HG03139 (cell line): ENCODE measurements at regions not wholly inside any gene's neighbourhood (a gene's known extent, or its start where the extent isn't known, plus 50 kb on each side); places are given as distances from the start of the nearest gene placed in this dataset.
"Not testable (repeated sequence)": the region's sequence is repeated elsewhere in the genome, so short reads cannot be mapped to it uniquely, and the experiment has no call there.

Experiments
- ATAC-seq: cut with Tn5 transposase; IDR thresholded peaks from one replicate; pipeline ENCODE4 v1.9.1; 2021; ENCODE audit not compliant: unreplicated experiment

DNA sequence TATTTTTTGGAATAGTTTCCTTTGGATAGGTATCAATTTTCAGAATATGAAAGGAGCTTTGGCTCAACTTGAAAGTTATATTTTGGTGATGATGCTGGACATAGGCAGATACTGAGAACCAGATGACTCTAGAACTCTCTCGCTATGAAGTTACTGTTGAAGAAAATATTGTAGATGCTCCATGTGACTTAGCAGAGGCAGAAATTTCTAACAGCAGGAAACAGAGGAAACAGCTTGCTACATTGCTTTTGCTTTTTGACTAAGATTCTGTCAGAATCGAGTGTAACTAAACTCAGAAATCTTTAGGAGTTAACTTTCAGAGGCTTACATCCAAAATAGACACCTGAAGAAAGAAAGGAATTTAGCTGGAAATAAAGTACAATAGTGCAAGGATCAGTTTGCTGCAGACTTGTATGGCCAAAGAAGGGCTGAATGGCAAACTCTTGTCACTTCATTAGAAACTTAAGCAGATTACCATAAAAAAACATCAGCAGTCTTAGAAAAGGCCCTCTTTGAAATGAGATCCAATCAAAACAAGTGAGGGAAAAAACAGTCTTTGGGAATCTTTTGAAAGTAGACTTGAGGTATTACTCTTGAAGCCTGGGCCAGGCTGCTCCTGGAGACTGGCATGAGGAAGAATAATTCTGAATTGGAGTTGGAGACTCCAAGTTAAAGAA, 911.8 kb downstream of the FSCB start:
- ATAC-seq: no peak

DNA sequence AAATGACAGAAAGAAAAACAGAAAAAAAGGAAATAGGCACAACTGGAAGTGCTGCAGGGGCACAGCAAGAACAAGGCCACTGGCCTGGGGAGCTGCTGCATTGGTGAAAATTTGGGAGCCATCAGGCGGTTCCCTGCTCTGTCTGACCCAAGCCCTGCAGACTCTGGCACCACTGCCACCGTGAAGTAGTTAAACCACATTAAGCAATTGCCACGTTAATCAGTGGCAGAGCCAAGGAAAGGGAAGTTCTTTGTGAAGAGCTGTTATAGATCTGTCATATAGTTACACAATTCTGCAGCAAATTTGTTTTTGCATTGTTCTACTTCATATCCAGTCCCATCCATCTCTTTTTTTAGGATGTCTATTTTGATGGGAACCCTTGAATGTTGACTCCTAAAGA, 915.3 kb downstream of the FSCB start:
- ATAC-seq: no peak

DNA sequence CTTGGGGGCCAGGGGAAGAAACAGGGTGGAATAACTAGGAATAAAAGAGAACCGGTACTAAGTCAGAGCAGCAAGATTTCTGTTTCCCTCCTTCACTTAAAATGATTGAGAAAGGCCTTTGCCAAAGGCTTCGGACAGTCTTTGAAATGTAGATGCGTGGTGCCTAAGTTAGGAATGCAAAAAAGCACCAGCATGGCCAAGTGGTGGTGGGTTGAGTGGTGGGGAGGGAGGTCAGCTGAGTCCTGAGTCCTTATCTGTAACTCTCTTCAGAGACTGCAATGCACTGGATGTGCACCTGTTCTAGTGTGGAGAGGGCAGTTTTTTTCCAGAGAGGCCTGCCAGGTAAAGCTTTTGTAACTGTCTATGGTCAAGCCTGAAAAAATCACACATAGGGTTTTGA, 919.9 kb downstream of the FSCB start:
- ATAC-seq: no peak

DNA sequence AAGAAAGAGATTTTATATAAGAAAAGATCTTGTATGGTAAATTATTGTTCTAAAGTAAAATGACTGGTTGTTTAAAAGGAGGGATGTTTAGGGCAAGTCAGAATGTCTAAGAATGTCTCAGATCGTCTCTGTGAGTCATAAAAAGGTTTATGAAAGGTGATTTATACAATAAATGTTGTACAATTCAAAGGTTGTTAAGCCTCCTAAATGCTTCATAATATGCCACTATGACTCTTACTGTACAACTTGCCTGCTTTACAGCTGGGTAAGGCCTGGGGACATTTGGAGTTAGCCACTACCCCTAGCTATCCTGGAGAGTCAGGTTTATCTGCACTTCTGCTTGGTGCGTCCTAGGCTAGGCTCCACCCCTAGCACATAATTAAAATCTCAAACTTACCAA, 927.4 kb downstream of the FSCB start:
- no peak for ATAC-seq

DNA sequence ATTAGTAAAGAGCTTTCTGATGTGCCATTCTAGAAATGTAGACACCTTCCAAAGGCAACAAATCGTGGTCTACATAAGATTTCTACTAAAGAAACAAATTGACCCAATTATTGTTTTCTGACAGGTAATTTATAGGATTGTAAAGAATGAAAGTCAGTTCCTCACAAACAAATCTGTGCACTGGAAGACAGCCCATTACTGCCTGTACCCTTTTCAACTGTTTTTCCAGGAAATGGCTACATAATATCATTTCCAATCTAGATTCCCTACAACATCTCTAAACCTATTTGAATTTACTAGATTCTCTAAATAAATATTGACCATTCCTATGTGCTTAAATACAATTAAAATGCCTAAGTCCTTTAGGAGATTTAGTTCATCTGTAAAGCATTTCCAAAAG, 939.1 kb downstream of the FSCB start:
- no peak for ATAC-seq

DNA sequence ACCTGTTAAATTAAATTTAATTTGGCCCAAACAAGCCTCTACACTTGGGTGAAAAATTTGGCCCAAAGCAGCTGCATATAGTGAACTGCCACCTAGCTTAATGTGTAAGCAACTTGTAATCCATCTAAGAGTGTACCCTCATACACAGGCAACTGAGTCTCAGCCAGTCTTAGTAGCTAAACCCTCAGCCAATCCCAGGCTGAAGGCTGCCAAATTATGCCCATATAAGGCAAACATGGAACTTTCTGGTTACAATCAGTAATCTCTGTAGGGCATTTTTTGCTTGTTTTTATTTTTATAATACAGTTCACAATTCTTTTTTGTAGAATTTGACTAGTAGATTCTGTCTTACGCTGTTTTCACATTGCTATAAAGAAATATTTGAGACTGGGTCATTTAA, 958.7 kb downstream of the FSCB start:
- ATAC-seq: no peak

DNA sequence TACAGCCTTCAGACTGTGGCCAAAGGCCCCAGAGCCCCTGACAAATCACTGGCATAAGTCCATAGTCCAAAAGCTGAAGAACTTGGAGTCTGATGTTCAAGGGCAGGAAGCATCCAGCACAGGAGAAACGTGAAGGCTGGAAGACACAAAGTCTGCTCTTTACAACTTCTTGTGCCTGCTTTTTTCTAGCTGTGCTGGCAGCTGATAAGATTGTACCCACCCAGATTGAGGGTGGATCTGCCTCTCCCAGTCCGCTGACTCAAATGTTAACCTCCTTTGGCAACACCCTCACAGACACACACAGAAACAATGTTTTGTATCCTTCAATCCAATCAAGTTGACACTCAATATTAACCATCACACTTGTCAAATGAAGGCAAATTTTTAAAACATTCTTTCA, 959.5 kb downstream of the FSCB start:
- ATAC-seq: not testable (repeated sequence)

DNA sequence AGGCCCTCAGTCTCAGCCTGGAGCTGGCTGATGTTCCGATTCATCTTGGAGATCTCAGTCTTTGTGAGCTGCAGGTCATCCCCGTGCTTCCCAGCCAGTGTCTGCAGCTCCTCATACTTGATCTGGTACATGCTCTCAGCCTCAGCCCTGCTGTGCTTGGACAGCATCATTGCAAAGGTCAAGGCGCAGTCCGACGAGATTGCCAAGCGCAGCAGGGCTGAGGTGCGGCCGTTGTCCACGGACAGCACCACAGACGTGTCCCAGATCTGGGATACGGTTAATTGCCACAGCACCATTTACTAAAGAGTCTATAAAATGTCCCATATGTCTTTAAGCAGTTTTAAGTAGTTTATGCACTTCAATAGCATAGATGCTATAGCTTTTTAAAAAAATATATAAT, 965.7 kb downstream of the FSCB start:
- no peak for ATAC-seq

DNA sequence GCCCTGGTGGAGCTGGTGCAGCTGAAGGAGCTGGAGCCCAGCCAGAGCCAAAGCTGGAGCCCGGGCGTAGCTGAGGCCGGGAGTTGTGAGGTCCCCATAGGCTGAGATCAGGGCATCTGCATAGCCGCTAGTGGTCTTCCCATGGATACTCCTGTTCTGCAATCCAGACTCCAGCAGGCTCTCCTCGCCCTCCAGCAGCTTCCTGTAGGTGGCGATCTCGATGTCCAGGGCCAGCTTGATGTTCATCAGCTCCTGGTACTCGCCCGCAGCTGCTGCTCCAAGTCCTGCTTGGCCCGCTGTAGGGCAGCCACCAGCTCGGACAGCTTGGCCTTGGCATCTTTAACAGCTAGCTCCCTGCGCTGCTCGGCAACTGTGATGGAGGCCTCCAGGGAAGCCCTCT, 966.1 kb downstream of the FSCB start:
- no peak for ATAC-seq

DNA sequence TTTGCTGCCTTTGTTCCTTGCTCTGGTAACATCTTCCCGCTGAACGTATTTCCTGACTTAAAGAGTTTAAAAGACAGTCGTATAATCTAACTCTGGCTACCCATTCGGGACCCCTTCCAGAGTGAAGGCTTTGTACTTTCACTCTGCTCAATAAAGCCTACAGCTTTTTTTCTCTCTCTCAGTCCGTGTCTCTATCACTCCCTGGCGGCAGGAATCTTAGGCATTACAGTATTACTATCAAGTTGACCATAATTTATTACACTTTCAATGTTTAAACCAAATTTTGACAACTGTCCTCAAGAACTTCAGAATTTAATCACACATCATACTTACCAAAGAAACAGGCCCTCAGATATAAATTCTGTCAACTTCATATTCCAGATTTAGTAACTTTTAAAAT, 967.9 kb downstream of the FSCB start:
- no peak for ATAC-seq

DNA sequence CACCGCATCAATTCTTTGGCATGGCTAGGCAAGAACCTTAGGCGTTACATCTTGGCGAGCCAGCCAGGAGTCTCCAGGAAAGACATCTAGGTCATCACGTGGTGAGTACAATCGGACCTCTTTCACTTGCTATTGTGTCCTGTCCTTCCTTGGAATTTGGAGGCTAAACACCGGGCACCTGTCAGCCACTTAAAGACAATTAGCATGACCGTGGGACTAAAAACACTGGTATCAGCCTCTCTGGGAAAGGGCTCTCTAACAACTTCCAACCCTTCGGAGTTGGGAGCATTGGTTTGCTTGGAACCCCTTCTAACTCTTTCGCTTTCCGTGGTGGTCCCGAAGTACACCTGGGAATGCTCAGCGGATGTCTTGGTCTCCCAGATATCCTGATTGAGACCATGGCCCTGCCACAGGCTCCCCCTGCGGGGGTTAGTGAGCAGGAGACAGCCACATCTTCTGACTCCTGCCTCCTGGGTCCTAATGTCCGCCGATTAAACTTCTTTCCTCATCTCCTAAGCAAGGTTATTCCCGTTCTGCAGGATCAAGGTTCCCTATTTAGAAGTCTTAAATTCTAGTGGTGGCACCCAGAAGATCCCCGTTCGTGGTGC, 971.7 kb downstream of the FSCB start:
- no peak for ATAC-seq

DNA sequence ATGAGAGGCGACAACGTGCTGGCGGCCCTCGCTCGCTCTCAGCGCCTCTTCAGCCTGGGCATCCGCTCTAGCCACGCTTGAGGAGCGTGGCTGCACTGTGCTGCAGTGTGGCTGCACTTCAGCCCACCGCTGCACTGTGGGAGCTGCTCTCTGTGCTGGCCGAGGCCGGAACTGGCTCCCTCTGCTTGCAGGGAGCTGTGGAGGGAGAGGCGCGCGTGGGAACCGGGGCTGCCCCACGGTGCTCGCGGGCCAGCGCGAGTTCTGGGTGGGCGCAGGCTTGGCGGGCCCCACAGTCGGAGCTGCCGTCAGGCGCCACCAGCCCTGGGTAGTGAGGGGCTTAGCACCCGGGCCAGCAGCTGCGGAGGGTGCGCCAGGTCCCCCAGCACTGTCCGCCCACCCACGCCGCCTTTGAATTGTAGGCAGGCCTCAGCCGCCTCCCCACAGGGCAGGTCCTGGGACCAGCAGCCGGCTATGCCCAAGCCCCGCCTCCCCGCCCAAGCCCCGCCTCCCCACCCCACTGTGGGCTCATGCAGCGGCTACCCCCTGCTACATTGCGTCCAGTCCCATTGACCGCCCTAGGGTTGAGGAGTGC, 974.2 kb downstream of the FSCB start:
- ATAC-seq: no peak

DNA sequence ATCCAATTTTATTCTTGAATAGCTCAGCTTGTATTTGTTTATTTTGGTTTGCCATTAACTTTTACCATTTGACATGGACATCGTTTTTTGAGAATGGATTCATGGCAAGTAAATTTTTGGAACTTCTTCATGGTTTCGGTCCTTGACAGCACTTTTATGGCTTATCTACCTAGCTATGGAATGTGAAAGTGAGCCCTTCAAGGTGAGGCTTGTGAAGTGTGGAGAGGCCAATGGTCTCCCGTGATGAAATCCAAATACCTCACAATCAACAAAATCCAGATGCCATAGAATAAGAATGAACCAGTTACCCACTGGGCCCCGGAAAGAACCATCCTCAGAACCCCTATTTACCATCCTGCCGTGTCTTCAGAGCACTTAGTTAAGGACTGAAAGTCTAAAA, 978.8 kb downstream of the FSCB start:
- no peak for ATAC-seq

DNA sequence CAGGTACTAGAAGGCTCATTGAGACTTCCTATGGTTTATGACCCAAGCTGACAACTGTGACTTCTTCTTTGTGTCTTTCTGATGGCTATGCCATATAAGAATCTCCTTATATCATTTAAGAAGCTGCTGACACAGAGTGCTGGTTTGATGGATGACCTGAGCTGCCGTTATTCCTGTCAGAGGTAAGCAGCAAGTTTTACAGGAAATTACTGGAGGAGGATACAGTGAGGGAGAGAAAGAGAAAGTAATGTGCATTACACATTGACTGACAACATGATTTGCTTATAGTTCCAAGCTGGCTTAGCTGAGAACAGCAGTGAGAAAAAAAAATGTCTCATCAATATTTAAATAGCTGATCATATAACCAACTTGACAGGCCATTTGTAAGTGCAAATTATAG, 981.4 kb downstream of the FSCB start:
- no peak for ATAC-seq

DNA sequence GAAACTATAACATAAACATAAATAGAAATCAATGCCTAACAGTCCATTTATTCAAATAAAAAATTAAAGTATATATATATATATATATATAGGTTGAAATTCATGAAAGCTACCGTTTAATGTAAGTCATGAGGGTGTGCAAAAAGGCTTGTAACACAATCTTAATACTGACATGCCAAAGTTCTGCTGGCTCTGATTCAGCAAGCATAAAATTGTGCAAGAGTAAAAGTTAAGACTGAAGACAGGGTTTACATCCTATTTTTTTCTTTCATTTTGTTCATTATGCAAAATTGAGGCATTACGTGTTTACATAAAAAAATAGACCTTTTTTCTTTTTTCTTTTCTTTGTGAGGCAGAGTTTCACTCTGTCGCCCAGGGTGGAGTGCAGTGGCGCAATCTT, 984.2 kb downstream of the FSCB start:
- ATAC-seq: no peak

DNA sequence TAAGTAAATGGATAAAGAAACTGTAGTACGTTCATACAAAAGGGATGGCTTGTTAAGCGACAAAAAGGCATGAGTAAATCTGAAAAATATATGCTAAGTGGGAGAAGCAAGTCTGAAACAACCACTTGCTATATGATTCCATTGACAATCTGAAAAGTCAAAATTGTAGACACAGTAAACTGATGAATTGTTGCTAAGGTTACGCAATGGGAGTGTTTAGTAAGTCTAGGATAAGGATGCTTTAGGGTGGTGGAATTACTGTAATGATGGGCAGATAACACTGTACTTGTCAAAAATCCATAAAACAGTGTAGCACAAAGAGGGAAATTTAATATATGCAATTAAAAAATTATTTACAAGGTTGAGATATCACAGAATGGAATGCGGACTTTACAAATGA, 984.9 kb downstream of the FSCB start:
- no peak for ATAC-seq

DNA sequence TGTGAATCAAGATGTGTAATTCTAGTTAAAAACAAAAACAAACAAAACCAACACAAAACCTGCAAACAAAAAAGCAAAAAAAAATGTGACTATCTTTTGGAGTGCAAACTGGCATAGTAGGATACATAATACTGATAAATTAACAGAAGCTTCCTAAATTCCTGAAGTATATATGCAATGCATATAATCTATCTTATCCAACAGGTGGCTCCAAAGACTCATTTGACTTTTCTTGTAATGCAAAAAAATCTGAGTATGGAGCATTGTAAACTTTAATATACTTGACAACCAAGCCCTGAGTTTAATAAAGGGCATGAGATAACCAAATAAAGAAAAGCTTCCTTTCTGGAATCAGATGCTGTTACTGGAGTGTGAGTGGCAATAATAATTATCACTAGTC, 1003.6 kb downstream of the FSCB start:
- ATAC-seq: no peak

DNA sequence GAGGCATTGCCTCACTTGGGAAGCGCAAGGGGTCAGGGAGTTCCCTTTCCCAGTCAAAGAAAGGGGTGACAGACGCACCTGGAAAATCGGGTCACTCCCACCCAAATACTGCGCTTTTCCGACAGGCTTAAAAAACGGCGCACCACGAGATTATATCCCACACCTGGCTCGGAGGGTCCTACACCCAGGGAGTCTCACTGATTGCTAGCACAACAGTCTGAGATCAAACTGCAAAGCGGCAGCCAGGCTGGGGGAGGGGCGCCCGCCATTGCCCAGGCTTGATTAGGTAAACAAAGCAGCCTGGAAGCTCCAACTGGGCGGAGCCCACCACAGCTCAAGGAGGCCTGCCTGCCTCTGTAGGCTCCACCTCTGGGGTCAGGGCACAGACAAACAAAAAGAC, 1014.7 kb downstream of the FSCB start:
- ATAC-seq: not testable (repeated sequence)

DNA sequence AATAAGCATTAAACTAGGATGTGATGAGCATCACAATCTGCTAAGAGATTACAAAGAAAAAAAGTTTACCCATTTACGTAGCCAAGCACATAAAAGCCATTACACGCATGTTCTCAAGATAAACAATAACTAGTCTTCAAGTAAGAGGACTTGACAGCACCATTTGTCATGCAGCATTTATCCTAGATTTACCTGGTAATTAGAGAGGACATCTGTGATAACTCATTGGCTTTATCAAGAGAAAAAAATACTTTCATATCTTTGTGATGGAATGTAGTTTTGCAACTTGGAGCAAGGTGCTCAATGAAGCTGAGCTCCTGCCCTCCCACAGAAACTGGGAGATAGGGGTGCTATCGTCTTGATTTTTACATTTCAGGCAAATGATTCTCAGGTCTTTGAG, 1023.7 kb downstream of the FSCB start:
- ATAC-seq: no peak

DNA sequence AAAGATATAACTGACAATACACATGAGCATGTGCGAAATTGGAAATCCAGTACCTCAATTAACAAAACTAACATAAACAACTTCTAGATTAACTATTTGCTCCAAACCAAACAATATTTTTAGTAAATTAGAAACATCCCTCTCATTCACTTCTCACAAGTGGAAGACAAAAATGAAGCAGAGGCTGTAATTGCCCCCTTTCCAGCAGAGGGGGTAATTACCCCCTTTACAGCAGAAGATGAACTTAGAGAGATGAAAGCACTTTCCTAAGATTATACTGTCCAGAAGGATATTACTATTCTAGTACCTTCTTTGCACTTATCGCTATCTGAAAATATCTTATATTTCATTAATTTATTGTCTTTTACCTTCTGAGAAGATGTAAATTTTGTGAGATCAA, 1025.2 kb downstream of the FSCB start:
- ATAC-seq: no peak

DNA sequence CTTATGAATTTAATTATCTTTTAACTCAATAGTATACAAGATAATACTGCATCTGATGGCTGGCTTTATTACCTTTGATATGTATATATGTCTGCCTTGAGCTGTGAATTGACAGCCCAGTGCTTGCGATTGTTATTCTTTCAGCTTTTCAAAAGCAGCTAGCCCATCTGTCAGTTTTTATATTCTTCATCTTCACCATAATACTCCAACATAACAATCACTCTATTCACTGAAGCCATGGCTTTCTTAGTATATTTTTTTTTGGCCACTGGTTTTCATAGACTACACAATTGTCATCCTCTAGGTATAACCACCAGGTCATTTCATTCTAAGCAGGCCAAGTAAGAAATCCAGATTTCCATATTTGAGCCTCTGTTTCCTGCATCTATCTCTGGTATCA, 1026.1 kb downstream of the FSCB start:
- no peak for ATAC-seq

DNA sequence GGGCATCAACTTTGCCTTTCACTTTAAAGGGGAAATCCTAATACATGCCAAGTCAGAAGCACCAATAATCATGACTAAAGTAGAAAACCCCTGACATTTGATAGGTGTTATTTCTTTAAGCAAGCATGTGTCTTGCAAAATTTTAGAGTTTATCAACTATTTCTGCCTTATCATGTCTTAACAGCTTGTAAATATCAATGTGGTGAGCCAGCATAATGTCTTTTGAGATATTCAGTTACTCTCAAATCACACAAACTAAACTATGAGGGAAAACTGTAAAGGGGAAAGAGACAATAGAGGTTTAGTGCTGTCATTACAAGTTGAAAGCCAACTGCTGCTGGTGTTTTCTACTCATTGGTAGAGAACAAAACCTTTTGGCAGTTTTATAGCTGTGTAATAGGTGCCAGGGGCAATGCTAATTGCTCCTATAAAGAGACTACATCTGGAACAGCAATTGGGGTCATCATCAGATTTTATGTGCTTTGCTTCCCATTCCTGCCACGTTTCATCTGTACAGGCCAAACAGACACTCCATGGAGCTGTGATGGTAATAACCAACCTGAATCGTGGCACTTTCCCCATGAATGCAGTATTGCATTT, 1027.4 kb downstream of the FSCB start:
- no peak for ATAC-seq
